Posterior vena cava (tissue), 2 donors: ENCODE measurements at regions not wholly inside any gene's neighbourhood (a gene's known extent, or its start where the extent isn't known, plus 50 kb on each side); places are given as distances from the start of the nearest gene placed in this dataset.
"Not testable (repeated sequence)": the region's sequence is repeated elsewhere in the genome, so short reads cannot be mapped to it uniquely, and the experiment has no call there.

Source experiments
- DNase-seq: peaks from one replicate; pipeline ENCODE4 v3.0.0-alpha.2; 2020; ENCODE audit warnings: low spot score
- intact Hi-C, 2 donors: fragments of 100-400 bp; cut with DNase I; formaldehyde crosslinking; loops; one replicate each; pipeline versions ENCODE4 v1.14.1 to v1.14.2; 2022 to 2023
- donor health status: DM: yes; HTN: yes; CAD: no.
- donor health status: DM: yes; HTN: yes; CAD: no.

DNA sequence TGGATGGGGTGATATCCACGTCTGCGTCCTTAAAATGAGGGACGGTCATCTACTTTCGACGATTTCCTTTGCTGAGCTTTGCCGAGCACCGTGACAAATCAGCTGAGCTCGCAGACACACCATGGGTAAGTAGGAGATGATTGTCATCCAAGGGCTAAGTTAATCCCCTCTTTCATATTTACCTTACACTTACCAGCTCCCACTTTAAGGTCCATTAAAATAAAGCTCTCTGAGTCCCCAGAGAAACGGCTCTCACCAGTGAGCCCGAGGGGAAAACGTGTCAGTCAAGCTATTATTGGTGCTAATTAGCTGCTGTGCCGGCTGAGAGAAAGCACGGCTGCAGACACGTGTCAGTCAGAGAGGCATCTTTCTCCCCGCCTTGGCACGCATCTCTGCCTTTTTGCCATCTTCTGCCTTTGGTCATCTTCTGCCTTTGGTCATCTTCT lies 72.2 kb downstream of the CRLF2 start:
- intact Hi-C loops: no loop called here
- DNase-seq: no peak

DNA sequence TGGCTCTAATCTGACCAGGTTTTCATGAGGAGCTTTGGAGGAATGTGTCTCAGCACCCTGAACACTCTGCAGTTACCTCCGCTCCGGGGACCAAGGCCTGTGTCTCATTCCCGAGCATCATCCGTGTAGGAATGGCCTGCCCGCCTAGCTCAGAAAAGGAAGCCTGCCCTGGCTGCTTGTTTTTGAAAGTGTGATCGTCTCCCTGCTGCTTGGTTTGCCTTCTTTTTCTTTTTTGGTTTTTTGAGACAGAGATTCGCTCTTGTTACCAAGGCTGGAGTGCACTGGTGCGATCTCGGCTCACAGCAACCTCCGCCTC lies 73.3 kb downstream of the CRLF2 start:
- intact Hi-C loops: no loop called here
- DNase-seq: no peak

DNA sequence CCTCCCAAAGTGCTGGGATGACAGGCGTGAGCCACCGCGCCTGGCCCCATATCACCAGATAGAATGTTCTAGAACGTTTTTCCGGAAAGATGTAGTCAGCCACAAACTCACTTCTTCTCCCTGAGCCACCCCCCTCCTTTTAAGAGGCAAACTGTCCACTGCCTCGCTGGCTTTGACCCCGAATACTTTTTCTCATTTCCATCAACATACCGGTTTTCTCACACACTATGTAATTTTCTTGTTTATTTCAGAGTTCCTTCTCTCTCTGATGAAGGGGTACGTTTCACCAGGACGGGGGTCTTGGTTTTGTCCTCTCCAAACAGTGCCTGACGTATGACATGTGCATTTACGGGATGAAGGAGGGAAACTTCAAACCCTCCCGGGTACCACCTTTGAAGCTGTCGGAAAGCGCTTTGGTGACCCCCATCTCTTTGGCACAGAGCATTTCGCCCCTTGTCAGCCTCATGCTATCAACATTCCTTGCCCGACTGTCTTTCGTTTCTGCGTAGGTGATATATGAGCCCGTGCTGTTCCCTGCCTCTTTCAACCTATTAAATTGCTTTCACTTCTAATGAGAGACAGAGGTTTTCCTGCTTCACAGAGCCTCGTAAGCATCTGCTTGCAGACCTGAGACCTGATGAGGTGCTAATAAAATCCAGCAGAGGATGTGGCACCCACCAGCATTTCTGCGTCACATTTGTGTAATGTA lies 73.8 kb downstream of the CRLF2 start:
- intact Hi-C loops: no loop called here

DNA sequence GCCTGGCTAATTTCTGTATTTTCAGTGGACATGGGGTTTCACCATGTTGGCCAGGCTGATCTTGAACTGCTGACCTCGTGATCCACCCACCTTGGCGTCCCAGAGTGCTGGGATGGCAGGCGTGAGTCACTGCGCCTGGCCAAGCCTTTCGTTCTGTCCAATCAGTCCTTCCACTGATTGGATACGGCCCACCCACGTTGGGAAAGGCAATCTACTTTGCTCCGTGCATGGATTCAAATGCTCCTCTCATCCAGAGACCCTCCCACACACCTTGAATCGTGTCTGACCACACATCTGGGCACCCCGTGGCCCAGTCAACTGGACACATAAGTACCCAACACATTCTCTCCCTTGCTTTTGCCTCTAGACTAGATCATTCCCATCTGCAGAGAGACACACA lies 74.9 kb downstream of the CRLF2 start:
- no peak for DNase-seq
- intact Hi-C loops: no loop called here

More for the DNA sequence above, 73.8 kb downstream of the CRLF2 start:
- no peak for DNase-seq

DNA sequence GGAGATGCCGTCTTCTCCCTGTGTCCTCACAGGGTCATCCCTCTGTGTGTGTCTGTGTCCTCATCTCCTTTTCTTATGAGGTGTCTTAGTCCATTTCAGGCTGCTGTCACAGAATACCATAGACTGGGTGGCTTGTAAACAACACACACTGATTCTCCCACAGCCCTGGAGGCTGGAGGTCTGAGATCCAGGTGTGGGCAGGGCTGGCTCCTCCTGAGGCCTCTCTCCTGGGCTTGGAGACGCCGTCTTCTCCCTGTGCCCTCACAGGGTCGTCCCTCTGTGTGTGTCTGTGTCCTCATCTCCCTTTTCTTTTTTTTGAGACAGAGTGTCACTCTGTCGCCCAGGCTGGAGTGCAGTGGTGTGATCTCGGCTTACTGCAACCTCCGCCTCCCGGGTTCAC lies 75.9 kb downstream of the CRLF2 start:
- intact Hi-C loops, DNase-seq: not testable (repeated sequence)

DNA sequence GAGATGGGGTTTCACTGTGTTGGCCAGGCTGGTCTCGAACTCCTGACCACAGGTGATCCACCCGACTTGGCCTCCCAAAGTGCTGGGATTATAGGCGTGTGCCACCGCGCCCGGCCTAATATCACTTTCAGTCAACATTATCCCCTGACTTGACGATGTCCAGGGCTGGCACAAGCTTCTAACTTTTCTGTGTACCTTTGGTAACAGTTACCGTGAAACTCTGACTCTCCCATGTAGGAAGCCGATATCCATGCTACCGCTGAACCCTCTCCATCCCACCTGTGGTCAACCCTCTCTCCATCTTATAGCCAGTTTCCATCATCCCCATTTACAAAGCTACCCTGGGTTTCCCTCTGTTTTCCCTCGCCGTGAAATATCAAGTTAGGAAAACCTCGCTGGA lies 77.5 kb downstream of the CRLF2 start:
- DNase-seq: peak; percentile 36
- intact Hi-C loops: no loop called here

DNA sequence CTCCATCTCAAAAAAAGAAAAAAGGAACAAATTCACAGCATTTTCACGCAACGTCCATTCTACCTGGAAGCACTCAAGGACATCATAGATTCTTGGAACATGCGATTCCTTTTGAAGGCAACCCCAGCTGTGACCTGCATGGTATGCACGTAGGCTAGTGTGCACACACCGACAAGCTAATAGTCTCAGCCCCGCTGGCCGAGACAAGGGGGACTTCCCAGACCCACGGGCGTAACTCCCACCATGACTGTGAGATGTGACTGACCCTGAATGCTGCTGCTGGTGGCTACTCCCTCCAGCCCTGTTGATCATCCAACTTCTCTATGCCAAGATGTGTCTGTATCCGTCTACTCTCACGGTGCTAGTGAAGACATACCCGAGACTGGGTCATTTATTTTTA lies 78.3 kb downstream of the CRLF2 start:
- peak; percentile 49 for DNase-seq
- intact Hi-C loops: no loop called here

DNA sequence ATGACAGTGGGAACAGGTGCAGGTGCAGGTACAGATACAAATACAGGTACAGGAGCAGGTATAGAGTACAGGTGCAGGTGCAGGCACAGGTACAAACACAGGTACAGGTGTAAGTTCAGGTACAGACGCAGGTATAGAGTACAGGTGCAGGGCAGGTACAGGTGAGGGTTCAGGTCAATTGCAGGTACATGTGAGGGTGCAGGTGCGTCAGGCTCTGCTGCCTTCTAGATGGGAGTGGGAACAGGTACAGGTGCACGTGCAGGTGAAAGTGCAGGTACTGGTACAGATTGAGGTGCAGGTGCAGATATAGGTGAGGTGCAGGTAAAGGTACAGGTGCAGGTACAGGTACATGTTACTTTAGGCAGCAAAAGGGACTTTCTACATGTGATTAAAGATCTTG lies 85.7 kb downstream of the CRLF2 start:
- DNase-seq: peak; percentile 46
- intact Hi-C loops: no loop called here

DNA sequence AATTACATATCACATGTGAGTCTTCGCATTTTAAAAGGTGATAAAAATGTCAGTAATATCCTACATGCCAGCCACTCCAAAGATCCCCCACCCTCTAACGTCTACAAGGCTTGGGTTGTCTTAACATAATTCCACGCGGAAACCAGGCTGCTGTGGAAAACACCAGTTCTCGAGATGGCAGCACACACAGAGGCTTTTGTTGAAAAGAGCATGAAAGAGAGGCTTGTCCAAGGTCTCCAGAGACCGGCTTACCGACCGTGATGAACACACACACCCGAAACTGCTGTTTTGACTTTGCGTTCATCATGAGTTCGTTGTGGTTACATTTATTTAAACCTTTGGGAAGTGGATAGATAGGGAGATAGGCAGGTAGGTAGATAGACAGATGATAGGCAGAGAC lies 87.9 kb downstream of the CRLF2 start:
- DNase-seq: no peak

DNA sequence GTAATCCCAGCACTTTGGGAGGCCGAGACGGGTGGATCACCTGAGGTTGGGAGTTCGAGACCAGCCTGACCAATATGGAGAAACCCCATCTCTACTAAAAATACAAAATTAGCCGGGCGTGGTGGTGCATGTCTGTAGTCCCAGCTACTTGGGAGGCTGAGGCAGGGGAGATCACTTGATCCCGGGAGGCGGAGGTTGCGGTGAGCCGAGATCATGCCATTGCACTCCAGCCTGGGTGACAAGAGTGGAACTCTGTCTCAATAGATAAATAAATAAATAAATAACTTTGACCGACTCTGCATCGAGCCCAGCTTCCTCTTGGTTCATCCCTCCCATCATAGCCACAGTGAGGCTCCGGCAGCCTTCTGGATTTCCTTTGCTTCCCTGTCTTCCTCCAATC lies 89.6 kb downstream of the CRLF2 start:
- intact Hi-C loops: not testable (repeated sequence)
- DNase-seq: peak; percentile 68

More for the DNA sequence above, 87.9 kb downstream of the CRLF2 start:
- intact Hi-C loops: no loop called here

DNA sequence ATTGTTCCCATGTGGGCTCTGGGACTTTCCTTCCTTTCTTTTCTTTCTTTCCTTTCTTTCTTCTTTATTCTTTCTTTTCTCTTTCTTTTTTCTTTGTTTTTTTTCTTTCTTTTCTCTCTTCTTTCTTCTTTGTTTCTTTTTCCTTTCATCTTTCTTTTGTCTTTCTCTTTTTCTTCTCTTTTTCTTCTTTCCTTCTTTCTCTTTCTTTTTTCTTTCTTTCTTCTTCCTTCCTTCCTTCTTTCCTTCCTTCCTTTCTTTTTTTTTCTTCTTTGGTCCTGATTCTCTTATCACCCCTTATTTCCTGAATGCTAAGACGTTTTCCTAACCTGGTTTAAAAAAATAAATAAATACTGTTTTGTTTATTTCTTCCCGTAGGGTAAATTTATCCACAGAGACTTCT lies 93.2 kb downstream of the CRLF2 start:
- intact Hi-C loops: no loop called here
- no peak for DNase-seq

DNA sequence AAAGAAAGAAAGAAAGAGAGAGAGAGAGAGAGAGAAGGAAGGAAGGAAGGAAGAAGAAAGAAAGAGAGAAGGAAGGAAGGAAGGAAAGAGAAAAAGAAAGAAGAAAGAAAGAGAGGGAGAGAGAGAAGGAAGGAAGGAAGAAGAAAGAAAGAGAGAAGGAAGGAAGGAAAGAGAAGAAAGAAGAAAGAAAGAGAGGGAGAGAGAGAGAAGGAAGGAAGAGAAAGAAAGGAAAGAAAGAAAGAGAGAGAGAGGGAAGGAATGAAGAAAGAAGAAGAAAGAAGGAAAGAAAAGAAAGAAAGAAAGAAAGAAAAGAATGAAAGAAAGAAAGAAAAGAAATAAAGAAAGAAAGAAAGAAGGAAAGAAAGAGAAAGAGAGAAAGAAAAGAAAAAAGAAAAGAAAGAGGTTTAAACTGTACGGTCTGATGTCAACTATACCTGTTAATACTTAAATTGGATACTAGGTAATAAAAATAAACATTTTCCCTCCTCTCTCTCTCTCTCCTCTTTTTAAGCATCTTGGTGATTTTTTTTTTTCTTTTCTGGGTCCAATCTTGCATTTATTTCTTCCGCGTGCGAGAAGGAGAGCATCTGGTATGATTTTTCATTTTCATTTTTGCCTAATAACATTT lies 93.8 kb downstream of the CRLF2 start:
- intact Hi-C loops: no loop called here
- no peak for DNase-seq

DNA sequence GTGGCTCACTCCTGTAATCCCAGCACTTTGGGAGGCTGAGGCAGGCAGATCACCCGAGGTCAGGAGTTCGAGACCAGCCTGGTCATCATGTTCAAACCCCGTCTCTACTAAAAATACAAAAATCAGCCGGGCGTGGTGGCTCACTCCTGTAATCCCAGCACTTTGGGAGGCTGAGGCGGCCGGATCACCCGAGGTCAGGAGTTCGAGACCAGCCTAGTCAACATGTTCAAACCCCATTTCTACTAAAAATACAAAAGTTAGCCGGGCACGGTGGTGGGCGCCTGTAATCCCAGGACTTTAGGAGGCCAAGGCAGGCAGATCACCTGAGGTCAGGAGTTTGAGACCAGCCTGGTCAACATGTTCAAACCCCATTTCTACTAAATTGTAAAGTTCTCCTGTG lies 97.0 kb downstream of the CRLF2 start:
- peak; percentile 58 for DNase-seq
- intact Hi-C loops: not testable (repeated sequence)

DNA sequence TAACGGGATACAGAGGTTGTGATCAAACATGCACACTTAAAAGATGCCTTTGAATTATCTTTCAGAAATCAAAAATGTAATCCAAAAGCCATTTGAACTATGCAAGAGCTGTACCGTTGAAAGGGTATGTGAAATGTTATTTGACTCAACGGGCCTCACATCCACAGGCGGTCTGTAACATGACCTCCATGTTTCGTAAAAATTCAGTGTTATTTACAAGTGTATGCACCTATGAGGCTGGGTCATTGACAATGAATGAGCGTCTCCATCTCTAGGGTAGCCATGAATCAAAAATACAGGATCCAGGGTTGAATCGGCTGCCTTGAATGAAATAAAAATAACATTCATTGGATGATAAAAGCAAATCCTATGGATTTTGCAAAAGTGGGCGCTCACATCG lies 100.1 kb downstream of the CRLF2 start:
- no peak for DNase-seq
- intact Hi-C loops: no loop called here

DNA sequence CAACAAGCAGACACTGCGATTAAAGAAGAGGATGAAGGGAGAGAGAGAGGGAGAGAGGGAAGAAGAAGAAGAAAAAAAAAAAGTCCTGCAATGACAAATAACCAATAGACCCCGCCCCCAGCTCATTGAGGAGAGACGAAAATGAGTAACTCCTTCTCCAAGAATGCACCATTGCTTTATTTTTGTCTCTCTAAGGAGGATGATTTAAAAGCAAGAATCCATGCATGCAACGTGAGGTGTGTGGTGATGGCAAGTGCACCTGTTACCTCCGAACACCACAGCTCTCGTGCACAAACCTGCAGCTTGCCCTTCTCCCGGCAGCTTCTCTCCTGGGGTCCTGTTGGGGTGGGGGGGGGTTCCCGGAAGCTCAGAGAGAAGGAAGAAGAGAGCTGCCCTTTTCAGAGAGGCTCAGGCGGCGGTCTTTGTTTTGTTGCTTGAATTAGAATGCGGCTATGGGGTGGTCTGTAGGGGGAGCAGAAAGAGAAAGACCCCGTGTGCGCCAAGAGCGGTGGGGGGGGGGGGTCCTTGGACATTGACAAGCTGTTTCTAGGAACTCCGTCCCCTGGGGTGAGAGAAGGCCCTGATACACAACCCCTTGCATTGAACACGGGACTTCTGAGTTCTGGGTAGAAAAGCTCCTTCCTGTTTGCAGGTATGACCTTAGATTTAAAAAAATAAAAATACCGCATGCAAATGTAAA lies 100.7 kb downstream of the CRLF2 start:
- intact Hi-C loops: no loop called here

DNA sequence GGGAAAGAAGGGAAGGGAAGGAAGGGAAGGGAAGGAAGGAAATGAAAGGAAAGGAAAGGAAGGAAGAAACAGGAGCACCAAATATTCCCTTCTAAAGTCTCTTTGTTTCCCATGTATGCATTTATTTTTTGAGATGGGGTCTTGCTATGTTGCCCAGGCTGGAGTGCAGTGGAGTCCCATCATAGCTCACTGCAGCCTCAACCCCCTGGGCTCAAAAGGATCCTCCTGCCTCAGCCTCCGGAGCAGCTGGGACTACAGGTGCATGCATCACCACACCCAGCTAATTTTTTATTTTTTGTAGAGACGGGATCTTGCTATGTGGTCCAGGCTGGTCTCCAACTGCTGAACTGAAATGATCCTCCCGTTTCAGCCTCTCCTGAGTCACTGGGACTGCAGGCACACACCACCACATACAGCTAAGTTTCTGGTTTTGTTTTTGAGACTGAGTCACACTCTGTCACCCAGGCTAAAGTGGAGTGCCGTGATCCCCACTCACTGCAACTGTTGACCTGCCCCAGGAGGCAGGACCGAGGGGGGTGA lies 102.8 kb downstream of the CRLF2 start:
- DNase-seq: peak; percentile 31
- intact Hi-C loops: no loop called here

More for the DNA sequence above, 100.7 kb downstream of the CRLF2 start:
- DNase-seq: peak; percentile 43

DNA sequence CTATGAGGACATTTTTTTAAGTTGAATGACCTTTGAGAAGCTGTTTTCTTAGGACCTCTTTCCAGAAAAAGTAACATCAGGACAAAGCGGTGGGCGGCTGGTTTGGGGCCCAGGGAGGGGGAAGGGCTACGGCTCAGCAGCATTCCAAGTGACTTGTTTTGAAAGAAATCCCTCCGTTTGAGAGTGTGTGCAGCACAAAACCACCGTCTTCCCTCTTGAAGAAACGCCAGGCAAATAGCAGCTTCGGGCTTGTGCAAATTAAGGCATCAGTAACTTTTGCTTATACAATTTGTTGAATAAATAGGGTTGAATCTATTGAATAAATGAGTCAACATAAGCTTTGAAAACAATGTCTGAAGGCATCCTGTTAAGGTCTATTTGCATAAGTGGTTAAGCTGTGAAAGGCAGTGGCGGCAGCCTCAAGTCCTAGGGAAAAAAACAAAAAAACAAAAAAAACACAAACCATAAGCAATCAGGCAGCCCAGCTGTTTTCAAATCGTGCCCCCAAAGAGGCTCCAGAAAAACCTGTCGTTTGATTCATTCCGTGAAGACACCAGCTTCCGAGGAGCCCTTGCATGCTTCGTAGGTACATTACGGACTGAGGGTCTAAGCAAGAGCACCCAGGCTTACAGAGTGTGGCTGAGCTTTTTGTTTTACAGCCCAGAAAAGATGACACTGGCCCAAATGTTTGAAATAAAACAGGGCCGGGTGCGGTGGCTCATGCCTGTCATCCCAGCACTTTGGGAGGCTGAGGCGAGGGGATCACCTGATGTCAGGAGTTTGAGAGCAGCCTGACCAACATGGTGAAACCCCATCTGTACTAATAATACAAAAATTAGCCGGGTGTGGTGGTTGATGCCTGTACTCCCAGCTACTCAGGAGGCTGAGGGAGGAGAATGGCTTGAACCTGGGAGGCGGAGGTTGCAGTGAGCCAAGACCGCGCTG lies 103.7 kb downstream of the CRLF2 start:
- intact Hi-C loops: no loop called here

DNA sequence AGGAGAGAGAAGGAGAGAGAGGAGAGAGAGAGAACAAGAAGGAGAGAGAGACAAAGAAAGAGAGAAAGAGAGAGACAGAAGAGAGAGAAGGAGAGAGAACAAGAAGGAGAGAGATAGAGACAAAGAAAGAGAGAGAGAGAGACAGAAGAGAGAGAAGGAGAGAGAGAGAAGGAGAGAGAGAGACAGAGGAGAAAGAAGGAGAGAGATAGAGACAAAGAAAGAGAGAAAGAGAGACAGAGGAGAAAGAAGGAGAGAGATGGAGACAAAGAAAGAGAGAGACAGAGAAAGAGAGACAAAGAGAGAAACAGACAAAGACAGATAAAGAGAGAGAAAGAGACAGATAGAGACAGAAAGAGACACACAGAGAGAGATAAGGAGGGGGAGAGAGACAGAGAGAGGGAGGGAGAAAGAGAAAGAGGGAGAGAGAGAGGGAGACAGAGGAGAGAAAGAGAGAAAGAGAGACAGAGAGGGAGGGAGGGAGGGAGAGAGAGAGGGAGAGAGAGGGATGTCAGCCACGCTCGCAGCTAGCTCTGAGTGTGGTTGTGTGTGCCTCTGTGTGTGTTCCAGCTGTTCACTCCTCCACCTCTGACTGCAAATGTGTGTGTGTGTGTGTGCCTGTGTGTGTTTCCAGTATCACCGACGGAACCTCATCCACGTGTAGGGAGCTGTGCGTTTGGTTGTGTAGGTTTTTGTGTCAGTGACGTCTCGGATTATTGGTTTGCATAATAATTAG lies 105.8 kb downstream of the CRLF2 start:
- intact Hi-C loops: no loop called here
- no peak for DNase-seq

More for the DNA sequence above, 103.7 kb downstream of the CRLF2 start:
- peak; percentile 45 for DNase-seq
